ENCODE measurements at regions not wholly inside any gene's neighbourhood (a gene's known extent, or its start where the extent isn't known, plus 50 kb on each side); places are given as distances from the start of the nearest gene placed in this dataset.

DNA sequence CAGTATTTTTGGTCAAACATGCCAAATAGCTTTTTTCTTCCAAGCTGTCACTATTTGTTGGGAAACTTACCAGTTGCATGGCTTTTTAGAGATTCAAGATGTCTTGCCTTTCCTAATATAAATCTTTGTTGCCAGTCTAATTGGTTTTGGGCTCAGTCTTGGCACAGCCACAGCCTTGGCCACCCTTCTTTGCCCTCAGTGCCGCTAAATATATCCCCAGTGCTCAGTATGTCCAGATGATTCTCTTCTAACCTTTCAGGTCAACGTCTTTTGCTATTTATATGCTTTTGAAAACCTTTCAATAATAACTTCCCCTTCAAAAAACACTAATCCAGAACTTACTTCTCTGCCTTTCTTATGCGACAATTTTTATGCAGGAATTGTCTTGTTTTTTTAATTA is 483.1 kb upstream of the ZFHX3 start:
- no peak for DNase-seq (ENCODE audit: low spot score)

DNA sequence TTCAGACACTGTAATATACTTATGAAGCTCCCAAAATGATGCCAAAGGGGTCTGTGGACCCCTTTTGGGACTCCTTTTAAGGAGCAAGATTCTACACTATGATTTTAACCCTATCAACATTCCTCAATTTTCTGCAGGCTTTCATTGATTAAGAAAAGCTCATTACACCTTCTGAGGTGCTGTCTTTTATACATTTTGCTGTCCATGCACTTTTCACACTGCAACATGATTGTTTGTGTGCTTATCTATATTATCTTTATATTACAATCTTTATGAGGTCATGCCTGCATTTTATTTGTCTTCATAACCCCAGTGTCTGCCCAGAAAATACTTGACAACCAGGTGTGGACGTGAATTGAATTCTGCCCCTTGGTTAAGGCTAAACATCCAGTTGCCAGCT is 482.6 kb upstream of the ZFHX3 start:
- DNase-seq (ENCODE audit: low spot score), result no peak

DNA sequence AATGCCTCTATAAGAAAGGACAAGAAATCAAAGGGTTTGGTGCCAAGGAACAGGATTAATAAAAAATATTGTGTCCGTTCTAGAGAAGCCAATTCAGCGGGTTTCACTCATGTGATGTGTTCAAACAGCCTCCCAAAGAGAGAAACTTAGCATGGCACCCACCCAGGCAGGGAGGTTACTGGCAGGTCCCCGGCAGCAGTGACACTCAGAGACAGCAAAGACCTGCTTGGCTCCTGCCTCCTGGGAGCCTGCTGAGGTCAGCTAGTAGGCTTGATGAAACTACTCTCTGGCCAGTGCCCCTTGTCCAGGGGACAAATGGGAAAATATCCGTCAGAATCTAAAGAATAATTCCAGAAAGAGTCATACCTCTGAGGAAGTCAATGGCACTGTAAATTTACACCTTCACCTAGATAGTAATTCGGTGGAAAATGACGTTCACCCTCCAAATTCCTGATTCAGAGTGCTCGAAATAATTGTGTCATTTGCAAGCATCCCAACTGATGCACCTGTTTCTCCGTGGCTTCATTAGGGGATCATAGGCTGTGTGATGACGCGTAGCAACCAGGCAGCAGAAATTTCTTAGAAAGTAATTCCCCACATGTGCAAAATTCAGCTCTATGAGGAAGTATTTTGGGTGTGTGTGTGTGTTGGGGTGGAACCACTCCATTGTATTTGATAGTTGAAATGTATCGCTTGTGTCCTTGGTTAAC is 481.5 kb upstream of the ZFHX3 start:
- no peak for DNase-seq (ENCODE audit: low spot score)

DNA sequence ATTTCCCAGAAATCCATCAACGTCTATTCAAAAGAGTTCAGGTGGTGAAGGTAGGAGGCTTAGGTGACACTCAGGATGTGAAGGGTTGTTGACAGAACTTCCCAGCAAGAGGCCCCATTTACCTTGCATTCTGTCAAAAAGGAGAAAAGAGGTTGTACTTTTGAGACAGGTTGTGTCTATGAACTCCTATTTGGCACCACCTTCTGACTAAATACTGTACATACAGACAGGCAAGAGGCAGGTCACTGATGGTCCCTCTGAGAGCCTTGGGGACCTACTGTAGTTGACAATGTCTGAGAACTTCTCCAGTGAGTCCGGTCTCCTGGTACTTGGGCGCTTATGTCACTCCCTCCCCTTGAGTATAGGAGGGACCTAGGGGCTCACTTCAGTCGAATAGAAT is 479.3 kb upstream of the ZFHX3 start:
- no peak for DNase-seq (ENCODE audit: low spot score)

DNA sequence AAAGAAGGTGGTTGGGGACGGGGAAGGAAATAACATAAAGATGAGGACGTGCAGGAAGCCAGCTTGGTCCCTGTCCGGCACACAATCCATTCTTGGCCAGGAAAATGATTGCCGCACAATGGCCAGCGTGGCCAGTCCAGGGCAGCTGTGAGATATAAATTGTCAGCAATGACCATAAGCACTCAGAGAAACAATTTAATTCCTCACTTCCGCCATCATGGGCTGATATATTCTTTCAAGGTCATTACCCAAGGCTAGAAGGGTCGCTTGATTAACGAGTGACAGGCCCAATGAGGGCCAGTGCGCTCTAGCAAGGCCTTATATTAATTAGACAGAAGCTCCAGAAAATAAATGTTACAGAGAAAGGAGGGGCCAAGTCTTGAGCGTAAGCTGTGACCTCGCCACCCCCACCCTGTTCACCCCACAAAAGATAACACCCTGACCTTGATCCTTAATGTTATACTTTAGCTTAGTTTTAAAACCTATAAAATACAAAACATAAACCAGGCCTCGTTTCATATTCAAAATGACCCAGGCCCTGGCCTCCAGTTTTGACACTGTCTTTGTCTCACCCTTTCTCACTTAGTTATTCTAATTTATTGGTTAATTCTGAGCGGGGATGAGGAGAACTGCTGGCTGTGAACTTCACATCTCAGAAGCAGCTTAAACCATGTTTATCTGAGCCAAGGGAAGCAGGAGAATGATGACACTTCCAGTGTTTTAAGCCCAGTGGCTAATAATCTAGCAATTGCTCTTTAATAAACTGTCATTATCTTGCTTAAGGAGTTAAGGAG is 478.3 kb upstream of the ZFHX3 start:
- no peak for DNase-seq (ENCODE audit: low spot score)

DNA sequence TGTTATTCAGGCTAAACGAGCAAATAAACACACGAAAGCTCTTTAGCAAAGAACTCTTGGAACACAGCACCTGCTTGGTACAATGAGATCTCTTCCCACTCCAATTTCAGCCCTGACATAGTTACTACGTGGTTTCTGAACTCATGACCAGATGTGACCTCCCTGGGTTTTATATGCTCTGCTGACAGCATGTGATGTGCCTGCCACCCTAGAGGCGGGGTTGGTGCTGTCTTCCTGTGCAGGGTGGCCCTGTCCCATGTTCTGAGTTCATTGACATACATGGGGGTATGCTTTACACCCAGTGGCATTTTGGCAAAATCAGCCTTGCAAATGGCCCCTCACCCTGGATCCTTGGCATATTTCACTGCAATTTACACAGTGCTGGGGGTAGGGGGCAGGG is 475.3 kb upstream of the ZFHX3 start:
- DNase-seq (ENCODE audit: low spot score), result no peak

DNA sequence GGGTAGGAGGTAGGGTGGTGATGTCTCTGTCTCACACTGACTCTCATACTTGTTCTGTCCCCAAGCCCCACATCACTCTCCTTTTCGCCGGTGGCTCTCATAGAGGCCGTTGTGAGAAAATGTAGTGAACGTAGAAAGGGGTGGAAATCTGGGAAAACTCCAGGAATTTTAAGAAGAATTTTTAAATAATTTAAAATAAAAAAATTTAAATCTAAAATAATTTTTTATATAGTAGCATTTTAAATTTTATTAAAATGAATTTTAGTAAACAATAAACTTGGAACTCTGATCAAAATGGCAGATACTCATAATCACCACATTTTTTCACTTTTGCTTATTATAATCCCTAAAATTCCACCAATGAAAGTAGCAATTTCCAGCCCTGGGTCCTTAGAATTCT is 473.6 kb upstream of the ZFHX3 start:
- DNase-seq (ENCODE audit: low spot score), result no peak

DNA sequence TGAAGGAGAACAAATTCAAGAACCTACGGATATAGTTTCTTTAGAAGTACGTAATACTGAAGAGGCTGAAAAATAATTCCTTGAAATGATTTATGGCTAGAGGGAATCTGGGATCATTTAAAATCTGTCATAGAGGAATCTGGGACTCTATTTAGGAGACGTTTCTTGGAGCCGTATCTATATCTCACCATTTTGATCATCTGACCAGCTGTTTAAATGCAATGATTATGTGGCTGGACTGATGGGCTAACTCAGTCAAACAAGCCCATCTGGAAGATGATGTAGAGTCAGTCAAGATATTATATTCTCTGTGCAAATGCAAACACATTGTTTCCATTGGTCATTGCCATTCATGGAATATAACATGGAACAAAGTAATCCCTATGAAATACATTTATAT is 467.7 kb upstream of the ZFHX3 start:
- DNase-seq (ENCODE audit: low spot score), result no peak

DNA sequence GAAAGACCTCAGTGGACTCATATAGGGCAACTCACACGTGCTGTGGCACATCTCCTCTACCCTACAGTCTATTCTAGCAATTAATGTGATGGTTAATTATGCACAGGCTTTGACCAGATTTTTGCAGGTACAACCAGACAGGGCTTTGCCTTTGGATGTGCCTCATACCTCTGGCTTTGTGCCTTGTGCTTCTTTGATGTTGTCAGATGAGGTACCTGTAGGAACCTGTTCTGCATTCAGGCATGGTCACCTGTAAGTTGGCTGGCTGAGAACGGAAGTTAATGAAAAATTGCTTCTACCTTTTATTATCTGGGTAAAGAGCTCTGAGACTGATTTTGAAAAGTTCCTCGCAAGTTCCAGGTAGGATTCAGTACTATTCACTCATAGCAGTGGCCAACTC is 462.9 kb upstream of the ZFHX3 start:
- DNase-seq (ENCODE audit: low spot score), result no peak

DNA sequence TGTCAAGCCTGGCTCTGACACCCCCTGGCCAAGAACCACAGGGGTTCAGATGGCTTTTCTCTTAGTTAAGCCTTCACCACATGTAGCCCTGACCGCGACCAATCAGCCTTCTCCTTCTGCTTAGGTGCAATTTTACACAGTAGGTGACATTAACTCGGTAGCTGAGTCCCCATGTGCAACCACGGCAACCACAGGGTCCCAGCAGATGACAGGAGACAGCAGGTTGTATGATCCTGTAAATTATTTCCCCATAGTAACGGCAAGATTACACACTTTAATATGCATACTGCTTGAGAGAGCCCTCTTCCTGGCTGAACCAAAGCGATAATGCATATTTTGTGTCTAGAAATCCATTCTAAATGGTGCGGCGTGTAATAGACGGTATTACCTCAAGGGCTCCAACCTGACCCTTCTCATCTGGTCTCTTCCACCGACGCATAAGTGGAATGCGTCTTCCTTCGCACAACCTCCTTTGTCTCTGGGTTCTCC is 458.7 kb upstream of the ZFHX3 start:
- DNase-seq (ENCODE audit: low spot score), result no peak

DNA sequence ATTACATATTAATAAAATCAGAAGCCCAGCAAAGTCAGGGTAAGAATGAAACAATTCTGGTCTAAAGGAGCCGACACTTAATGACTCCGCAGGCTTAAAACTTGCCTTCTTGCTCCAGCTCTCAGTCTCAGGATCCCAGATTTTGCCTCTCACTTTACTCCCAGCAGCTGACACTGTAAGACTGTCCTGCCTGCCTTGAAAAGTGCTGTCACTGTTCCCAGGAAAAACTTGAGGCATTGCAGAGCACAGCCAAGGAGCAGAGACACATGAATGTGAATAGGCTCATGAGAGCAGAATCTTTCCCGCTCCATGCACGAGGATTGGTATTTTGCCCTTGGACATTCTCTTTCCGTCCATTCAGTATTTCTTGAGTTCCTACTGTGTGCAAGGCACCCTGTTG is 457.6 kb upstream of the ZFHX3 start:
- DNase-seq (ENCODE audit: low spot score), result no peak

DNA sequence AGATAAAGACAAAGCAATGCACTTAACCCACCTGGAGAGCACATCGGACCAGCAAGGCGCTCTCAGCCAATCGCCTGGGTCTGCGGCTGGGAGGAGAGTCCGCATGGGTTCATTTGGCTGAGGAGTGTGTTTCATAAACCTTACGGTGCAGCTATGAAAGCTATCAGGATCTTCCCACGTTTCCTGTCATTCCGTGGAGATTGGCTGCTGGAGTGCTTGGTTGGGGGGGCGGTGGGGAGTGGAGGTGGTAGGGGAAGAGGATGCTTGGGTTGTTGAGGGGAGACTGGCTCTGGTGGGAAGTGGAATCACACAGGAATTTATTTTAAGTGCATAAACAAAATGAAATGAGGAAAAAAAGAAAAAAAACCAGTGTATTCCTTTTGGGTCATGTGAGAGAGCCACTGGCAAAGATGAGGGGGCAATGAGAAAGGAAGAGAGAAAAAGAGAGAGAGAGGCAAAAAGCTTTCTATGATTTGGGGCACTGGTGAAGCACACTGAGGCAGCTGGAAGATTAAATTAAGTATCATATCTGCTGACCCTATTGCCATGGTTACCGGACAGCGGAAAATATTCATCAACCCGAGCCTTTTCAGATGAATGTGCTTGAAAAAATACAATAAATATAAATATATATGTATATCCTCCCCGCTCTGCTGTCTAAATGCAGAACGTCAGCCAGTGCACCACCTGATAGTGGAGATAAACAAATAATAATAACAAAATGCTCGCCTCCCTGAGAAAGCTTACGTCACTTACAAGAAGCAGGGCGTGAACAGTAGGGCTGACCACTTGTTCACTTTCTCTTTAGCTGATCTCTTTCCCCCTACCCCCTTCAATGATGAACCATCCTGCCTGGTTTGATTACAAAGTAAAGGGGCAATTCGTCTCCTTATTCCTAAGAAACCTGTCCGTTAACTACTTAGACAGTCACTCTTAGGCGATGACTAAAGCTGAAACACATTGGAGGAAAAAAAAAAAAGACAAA is 457.0 kb upstream of the ZFHX3 start:
- DNase-seq (ENCODE audit: low spot score), result no peak

DNA sequence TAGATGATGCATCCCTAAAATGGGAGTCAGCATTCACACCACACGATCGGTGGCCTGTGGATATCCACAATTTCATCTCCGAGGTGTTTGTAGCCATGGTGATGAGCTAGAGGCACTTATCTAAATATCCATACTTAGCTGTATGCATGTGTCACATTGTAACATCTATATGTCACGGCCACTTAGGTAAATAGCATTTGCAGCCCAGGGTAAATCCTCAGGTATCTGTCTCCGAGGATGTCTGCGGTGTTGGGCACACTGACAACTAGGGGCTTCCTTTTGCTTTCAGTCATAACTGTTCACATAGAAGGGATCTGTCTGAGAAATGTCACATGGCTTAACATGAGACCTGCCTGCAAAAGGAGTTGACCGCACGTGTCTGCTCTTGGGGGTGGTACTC is 455.2 kb upstream of the ZFHX3 start:
- no peak for DNase-seq (ENCODE audit: low spot score)

DNA sequence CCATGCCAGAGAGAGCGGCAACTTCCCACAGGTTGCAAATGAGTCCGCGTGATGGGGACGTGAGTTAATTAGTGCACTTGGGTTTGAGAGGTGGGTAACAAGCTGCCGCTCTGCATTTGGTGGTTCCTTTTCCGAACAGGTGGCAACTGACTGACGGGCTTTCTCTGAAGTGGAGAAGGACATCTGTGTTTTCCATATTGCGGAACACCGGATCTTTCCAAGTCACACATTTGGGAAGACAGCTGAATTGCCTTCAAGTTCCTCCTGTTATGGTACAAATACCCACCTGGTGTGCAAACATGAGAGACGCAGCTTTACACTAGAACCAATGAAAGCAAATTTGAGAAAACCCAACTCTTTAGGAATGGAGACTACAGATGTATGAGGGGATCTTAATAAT is 451.3 kb upstream of the ZFHX3 start:
- DNase-seq (ENCODE audit: low spot score), result no peak

DNA sequence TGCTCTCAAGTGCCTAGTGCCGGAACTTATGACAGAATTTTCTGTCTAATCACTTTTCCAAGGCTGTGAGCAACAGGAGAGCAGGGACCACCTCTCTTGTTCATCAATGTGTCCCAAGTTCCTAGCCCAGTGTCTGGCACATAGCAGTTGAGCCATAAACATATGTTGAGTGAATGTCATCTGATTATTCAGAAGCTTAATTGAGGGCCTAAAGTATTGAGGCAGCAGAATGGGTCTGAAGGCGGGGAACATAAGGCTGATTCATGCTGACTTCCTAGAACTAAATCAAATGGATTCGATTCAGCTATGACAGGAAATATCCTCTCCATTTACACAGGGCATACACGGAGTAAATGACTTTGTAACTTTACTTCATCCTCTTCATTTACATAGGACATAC is 438.0 kb upstream of the ZFHX3 start:
- DNase-seq (ENCODE audit: low spot score), result no peak

DNA sequence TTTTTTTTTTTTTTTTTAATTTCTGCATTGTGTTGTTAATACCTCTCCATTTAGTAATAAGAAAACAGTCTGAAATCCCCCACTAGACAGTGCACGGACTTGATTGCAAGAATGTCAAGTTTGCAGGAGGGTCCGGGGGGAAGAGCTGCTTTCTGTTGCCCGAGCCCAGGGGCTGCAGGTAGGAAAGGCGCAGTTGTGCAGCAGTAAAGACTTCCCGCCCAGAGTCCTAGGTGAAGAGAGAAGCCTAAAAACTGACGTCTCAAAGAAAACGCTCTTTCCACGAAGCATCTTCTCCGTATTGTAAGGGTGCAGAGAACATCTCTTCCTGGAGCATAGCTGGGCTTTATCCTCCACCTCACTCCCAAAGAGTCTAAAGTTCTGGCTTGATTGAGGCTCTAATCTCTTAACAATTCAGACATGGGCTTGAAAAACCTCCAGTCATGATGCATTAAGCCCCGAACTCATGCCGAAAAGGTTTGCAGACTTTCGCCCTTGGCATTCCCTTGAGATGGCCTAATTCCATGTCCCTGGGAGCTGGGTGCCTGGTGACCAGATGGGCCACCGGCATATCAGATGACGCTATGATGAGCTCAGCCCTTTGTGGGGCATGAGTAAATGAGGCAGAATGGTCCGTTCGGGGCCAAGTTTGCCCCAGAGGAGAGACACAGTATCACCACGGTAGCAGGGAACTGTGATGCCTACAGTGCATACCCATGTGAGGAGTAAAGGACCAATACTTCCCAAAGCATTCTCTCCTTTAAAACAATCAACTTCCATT is 436.2 kb upstream of the ZFHX3 start:
- DNase-seq (ENCODE audit: low spot score), result no peak

DNA sequence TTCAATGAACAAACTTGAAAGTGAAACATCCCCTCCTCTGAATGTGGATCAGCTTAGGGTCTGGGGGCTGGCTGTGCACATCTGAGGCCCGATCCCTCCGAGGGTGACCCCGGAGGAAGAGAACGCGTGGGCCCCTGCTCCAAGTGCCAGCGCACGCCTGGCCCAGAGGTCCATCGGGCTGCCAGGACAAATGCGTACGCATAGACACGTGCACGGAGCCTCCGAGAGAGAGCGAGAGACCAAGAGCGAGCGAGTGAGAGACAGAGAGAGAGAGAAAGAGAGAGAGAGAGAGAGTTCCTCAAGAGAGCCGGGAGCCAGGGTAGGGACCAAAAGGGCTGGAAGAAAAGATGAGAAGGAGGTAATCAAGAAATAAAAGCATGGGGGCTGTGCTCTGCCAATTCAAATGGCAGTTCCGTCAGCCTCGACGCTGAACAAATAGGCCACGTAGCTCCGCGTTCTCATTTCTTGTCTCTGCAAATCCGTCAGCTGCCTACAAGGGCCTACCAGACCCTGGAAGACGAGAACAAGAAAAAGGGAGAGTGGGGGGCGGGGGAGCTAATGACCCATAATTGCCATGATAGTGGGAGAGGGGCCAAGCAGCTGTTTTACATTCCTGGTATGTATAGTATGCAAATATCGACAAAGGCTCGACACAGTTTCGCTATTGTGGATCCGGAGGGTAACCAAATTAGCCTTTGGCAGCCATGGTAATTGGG is 435.3 kb upstream of the ZFHX3 start:
- DNase-seq (ENCODE audit: low spot score), result no peak

DNA sequence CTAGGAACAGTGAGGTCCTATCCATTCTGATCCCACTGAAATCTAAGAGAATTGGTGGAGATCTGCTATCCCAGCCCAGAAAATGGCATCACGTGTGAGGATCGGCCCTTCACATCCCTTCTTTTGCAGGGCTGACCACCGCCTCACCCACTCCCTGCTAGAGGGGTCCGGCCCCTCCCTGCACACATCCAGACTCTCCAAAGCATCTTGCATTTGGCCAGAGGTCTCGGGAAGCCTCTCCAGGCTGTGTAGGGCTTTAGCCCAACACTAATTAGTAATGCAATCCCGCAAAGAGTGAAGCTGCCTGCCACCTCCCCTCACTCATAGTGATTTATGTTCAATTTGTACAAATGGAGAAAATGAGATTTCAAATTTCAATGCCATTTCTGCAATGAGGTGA is 434.4 kb upstream of the ZFHX3 start:
- DNase-seq (ENCODE audit: low spot score), result no peak

DNA sequence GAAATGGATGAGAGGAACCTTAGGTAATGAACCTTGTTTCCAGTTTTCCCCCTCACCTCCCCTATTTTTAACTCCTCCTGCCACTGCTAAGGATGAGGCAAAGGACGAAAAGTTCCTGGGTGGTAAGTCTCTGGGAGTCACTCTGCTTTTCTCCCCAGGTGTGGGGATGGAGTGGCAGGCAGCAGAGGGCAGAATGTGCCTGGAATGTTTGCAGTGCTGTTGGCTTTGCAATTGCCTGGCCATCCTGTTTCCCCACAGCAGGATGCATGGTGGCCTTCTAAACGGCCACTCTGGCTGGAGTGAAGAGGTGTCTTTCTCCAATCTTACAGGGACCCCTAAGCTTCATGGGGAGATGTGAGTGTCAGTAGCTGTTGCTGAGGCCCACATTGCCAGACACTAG is 432.5 kb upstream of the ZFHX3 start:
- no peak for DNase-seq (ENCODE audit: low spot score)

DNA sequence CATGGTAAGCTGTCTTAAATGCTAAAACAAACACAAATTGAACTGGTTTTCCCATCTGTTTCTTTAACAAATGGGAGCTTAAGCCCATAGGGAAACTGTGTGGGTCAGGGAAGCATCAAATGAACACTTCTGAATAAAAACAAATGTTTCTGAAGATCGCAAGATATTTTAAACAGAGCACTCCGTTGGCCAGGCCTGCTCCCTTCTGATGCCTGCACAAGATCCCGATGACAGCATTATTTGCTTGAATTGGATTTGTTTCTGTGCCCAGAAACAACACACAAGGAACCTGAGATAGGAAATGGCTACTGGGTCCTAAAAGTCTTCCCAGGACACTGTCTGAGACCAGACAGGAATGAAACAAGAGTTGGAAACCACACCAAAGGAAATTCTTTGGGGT is 425.8 kb upstream of the ZFHX3 start:
- DNase-seq (ENCODE audit: low spot score), result peak; percentile 42

DNA sequence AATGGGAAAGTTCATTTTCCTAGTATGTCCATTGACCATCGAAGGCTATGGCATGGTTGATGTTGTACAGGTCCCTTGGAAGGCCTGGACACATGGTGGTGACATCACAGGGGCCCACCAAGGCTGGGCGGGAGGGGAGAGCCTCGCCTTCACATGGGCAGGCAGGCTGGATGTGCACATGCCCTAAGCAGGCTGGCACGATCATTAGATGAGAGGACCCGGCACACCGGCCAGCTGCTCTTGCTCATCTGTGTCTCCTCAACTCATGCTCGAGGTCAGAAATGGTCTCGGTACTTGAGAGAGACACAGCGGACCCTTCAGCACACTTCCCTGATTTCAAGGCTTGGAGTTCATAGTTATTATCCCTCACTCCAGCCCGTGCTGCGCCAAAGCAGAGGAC is 416.9 kb upstream of the ZFHX3 start:
- no peak for DNase-seq (ENCODE audit: low spot score)
